IPS-18a (cell line): ENCODE measurements at regions not wholly inside any gene's neighbourhood (a gene's known extent, or its start where the extent isn't known, plus 50 kb on each side); places are given as distances from the start of the nearest gene placed in this dataset.

ENCODE experiments used
- H3K27ac ChIP-seq: one replicate; pipeline ENCODE4 v1.5.1; 2013; ENCODE audit warnings: low read length
- H3K27me3 ChIP-seq: one replicate; pipeline ENCODE4 v1.6.1; 2013; ENCODE audit warnings: mild to moderate bottlenecking, low read length; ENCODE audit not compliant: control insufficient read depth, insufficient read depth
- H3K36me3 ChIP-seq: one replicate; pipeline ENCODE4 v1.6.1; 2013; ENCODE audit warnings: low read depth, low read length; ENCODE audit not compliant: control insufficient read depth
- H3K4me1 ChIP-seq: one replicate; pipeline ENCODE4 v1.6.1; 2013; ENCODE audit warnings: low read depth, low read length; ENCODE audit not compliant: control insufficient read depth
- H3K4me3 ChIP-seq: one replicate; pipeline ENCODE4 v1.5.1; 2013; ENCODE audit warnings: low read length
- H3K9ac ChIP-seq: one replicate; pipeline ENCODE4 v1.6.1; 2013; ENCODE audit warnings: mild to moderate bottlenecking, low read length, moderate library complexity
- H3K9me3 ChIP-seq: one replicate; pipeline ENCODE4 v1.6.1; 2013; ENCODE audit warnings: low read depth, low read length; ENCODE audit not compliant: control insufficient read depth

DNA sequence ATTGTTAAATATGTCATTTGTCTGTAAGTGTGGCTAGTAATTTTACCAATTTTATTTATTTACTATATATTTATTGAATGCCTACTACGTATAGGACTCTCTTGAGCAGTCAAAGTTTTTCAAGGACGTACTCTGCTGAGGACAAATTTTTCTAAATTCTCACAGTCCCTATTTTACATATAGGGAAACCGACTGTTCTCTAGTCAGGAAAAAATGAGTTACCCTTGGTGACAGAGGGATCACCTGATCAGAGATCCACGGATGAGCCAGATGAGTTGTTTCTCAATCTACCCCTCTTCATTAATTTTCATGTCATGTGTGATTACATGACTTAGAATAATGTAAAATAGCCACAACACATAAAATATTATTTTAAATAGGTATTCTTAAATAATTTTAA lies 96.2 kb upstream of the SLC38A2 start:
- Histone ChIP-seq H3K27me3 (no peaks in the 10 kb centered on the region), H3K9me3 (peaks cover 4% of the 10 kb centered on the region), H3K4me3 (no peak overlapping the region), H3K36me3 (peaks cover 3% of the 10 kb centered on the region), H3K9ac (no peak overlapping the region), H3K27ac (no peak overlapping the region), H3K4me1 (peaks cover 5% of the 10 kb centered on the region)

GRCh38 chr12:46468160-46468559 lies 95.6 kb upstream of the SLC38A2 start:
- Histone ChIP-seq H3K4me3 (no peak overlapping the region), H3K9me3 (peaks cover 4% of the 10 kb centered on the region), H3K27ac (no peak overlapping the region), H3K36me3 (peaks cover 3% of the 10 kb centered on the region), H3K4me1 (no peaks in the 10 kb centered on the region), H3K27me3 (no peaks in the 10 kb centered on the region), H3K9ac (no peak overlapping the region)

DNA sequence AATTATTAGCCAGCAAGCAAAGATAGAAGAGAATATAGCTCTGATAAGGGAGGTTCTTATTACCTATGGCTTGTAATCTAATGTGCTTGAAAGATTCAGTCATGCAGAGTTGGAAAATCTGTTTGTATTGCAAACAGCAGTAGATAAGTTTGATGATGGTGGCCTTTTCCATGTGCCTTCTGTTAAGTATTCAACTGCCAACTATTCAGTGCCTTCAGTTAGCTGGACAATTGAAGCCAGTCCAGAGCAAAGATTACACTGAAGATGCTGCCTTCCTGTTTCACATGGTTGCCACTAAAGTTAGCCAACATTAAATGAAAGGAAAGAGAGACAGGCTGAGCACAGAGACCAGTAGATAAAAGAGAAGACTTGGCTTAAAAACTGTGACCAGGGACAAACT lies 92.7 kb upstream of the SLC38A2 start:
- Histone ChIP-seq H3K27me3 (no peaks in the 10 kb centered on the region), H3K4me1 (no peaks in the 10 kb centered on the region), H3K27ac (no peak overlapping the region), H3K36me3 (peaks cover 3% of the 10 kb centered on the region), H3K9me3 (peaks cover 4% of the 10 kb centered on the region), H3K9ac (no peak overlapping the region), H3K4me3 (no peak overlapping the region)

DNA sequence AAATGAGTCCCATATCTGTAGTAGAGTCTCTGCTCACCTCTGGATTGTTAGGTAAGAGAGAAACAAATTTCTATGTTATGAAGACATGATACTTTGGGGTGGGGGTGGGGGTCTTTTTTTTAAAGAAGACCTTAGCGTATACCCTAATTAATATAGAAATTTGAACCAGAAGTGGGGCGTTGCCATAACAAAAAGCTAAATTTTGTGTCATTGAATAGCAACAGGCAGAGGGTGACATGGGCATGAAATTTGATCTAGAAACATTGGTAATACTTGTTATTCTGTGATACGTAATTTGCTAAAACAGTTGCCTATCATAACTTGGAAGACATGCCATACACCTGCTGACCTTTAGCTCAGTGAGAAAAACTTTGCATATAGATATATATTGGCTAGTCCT lies 92.3 kb upstream of the SLC38A2 start:
- H3K9me3 ChIP-seq, result peaks cover 4% of the 10 kb centered on the region
- H3K27me3 ChIP-seq, result no peaks in the 10 kb centered on the region
- peaks cover 3% of the 10 kb centered on the region for H3K36me3 ChIP-seq

GRCh38 chr12:46462641-46463355 lies 90.2 kb upstream of the SLC38A2 start:
- Histone ChIP-seq H3K4me1 (peaks cover 10% of the 10 kb centered on the region), H3K36me3 (peaks cover 3% of the 10 kb centered on the region), H3K9me3 (peaks cover 4% of the 10 kb centered on the region), H3K27ac (no peak overlapping the region), H3K4me3 (no peak overlapping the region), H3K27me3 (no peaks in the 10 kb centered on the region), H3K9ac (no peak overlapping the region)

More for the DNA sequence above, 92.3 kb upstream of the SLC38A2 start:
- H3K4me1 ChIP-seq, result no peaks in the 10 kb centered on the region
- H3K9ac ChIP-seq, result no peak overlapping the region
- no peak overlapping the region for H3K4me3 ChIP-seq
- no peak overlapping the region for H3K27ac ChIP-seq

GRCh38 chr12:46461907-46462640 lies 89.5 kb upstream of the SLC38A2 start:
- Histone ChIP-seq H3K27me3 (no peaks in the 10 kb centered on the region), H3K36me3 (peaks cover 3% of the 10 kb centered on the region), H3K9ac (no peak overlapping the region), H3K4me1 (peaks cover 10% of the 10 kb centered on the region), H3K4me3 (no peak overlapping the region), H3K27ac (no peak overlapping the region), H3K9me3 (peaks cover 4% of the 10 kb centered on the region)

DNA sequence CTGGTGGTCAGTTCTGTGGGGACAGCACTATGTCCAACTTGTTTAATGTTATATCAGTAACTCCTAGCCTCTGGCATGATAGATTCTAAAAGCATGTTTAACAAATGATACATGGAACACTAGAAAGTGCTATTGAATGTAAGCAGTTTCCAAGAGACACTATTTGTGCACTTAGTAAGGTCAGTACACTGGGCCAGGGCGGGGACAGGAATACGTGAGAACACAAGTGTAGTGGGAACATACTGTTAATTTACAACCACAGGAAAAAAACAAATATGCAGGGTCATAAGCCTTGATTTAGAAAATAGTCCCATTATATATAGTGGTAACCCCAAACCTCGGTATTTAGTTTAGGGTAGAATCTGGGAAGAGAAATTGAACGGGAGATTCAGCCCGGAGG lies 88.9 kb upstream of the SLC38A2 start:
- no peaks in the 10 kb centered on the region for H3K27me3 ChIP-seq
- H3K9ac ChIP-seq, result no peak overlapping the region
- peaks cover 10% of the 10 kb centered on the region for H3K4me1 ChIP-seq
- H3K9me3 ChIP-seq, result peaks cover 4% of the 10 kb centered on the region
- peaks cover 3% of the 10 kb centered on the region for H3K36me3 ChIP-seq
- no peak overlapping the region for H3K27ac ChIP-seq
- H3K4me3 ChIP-seq, result no peak overlapping the region

- no peak overlapping the region for H3K27ac ChIP-seq
- no peak overlapping the region for H3K9ac ChIP-seq
- peaks cover 4% of the 10 kb centered on the region for H3K9me3 ChIP-seq
Observed at GRCh38 chr12:46460682-46461210, 88.2 kb upstream of the SLC38A2 start.

GRCh38 chr12:46459861-46460545 lies 87.4 kb upstream of the SLC38A2 start:
- Histone ChIP-seq H3K9me3 (peaks cover 4% of the 10 kb centered on the region), H3K4me3 (no peak overlapping the region), H3K27me3 (no peaks in the 10 kb centered on the region), H3K36me3 (peaks cover 3% of the 10 kb centered on the region), H3K4me1 (peaks cover 10% of the 10 kb centered on the region), H3K9ac (no peak overlapping the region), H3K27ac (no peak overlapping the region)

More at GRCh38 chr12:46460682-46461210, 88.2 kb upstream of the SLC38A2 start:
- H3K4me3 ChIP-seq, result no peak overlapping the region
- peaks cover 10% of the 10 kb centered on the region for H3K4me1 ChIP-seq
- H3K36me3 ChIP-seq, result peaks cover 3% of the 10 kb centered on the region
- H3K27me3 ChIP-seq, result no peaks in the 10 kb centered on the region

GRCh38 chr12:46459111-46459510 lies 86.5 kb upstream of the SLC38A2 start:
- Histone ChIP-seq H3K9ac (no peak overlapping the region), H3K4me3 (no peak overlapping the region), H3K36me3 (no peaks in the 10 kb centered on the region), H3K27ac (no peak overlapping the region), H3K9me3 (no peaks in the 10 kb centered on the region), H3K27me3 (no peaks in the 10 kb centered on the region), H3K4me1 (peaks cover 10% of the 10 kb centered on the region)

- Histone ChIP-seq H3K36me3 (no peaks in the 10 kb centered on the region), H3K9me3 (no peaks in the 10 kb centered on the region), H3K27ac (no peak overlapping the region), H3K9ac (no peak overlapping the region), H3K4me1 (peaks cover 10% of the 10 kb centered on the region), H3K4me3 (no peak overlapping the region), H3K27me3 (no peaks in the 10 kb centered on the region)
Observed at GRCh38 chr12:46458500-46459102, 86.0 kb upstream of the SLC38A2 start.
